NOMO-1 (cell line): ENCODE measurements at regions not wholly inside any gene's neighbourhood (a gene's known extent, or its start where the extent isn't known, plus 50 kb on each side); places are given as distances from the start of the nearest gene placed in this dataset.

Experiments used
- DNase-seq, 2 experiments: peaks; one replicate each; lab custom pipeline; 2025; ENCODE audit not compliant: unreplicated experiment in 2 of 2; lab: John Stamatoyannopoulos, UW

DNA sequence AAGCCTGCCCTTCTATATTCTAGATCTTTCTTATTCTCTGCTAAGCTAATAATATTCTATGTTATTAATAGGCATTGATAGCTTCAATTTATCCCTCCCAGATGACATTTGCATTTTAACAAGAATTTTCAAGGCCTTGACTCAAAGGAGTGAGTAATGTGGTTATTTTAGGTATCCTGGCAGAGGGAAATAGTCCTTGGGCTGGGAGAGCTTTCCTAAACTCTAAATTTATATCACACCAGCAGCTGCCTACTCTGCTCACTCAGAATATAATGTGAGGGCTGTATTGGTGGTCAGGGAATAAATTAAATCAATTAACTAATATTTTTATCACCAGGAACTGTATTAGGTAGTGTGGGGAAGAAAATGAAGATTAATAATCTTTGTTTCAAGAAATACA lies 74.8 kb upstream of the ADAM23 start:
- DNase-seq = no peak

DNA sequence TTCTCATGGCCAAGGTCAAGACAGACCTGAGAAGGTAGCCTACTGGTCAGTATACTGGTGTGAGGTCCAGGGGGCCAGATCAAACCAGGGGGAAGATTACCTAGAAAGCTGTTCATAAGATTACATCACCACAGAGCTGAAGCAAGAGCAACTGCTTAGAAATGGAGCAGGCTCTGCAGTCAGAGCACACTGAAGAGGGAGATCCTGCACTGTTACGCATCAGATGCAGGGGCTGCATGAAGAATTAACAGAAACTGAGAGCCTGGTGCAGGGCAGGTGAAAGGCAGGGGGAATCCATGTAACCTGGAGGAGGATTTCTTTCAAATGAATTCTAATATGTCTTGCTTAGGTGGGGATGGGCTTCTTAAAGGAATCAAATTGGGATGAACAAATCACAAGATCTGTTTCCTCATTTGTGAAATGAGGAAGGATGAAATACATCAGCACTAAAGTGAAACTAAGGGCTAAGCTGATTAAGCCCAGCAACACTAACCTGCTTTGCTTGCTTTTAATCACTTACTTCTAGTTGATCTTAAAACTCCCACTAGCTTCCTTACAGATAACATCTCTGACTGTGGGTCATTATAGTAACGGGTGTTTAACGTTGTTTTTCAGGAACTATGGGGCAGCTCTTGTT lies 74.3 kb upstream of the ADAM23 start:
- peak; percentile 38 to 76 for DNase-seq

DNA sequence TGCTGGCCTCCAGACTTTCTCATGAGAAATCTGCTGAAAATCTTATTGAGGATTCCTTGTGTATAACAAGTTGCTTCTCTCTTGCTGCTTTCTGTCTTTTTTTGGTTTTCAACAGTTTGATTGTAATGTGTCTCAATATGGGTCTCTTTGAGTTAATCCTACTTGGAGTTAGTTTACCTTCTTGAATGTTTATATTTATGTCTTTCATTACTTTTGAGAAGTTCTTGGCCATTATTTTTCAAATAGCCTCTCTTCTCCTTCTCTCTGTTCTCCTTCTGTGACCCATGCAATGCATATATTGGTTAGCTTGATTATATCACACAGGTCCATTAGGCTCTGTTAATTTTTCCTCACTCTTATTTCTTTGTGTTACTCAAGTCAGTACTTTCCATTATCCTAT lies 67.4 kb upstream of the ADAM23 start:
- no peak for DNase-seq

DNA sequence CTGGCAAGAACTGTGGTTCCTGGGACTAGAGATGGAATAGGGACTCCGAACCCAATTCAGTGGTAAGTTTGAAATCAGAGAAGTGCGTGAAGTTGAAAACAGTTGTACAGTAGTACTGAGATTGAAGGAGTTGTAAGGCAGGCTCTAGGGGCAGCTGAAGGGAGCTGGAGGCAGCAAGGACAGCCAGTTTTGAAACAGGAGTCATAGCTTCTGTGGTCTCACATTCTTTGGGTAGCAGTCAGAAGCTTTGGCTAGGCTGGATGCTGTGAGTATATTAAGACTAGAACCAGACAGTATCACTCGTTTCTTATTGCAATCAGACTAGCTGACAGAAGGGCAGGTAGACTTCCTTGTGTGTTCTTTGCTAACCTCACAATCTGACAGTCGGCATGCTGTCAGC lies 64.5 kb upstream of the ADAM23 start:
- no peak for DNase-seq

DNA sequence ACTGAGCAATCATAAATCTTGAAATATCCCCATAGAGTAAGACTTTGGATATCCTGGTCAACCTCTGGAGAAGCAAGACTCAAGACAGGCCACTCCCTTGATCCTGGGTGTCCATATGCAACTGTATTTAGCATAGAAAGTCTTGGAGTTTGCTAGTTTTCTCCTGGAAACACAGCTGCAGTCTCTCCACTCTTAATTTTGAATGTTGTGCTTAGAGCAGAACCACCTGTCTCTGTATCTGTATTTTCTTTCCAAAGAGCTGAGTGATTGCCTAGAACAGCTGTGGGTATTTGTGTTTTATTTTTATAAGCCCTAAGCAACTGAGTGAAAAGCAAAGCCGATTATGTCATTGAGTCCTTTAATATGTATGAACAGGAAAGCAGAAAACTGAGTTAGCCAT lies 64.1 kb upstream of the ADAM23 start:
- DNase-seq = no peak

DNA sequence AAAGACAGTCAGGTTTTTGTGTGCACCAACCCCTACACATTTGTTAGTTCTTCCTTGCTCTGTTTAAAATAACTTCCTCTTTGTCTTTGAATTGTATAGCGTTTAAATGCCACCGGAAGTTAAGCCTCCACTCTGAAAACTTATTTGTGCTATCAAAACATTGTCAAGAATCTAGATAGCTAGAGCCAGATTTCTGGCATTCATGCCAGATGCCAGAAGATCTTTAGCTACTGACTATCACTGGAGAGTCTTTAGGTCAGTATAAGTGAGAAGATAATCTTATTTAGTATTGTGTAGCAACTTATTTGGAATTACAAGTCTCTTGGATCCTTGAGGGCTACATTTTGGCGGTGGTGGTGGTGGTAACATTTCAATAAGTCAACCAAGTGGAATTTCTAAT lies 63.4 kb upstream of the ADAM23 start:
- DNase-seq = no peak

DNA sequence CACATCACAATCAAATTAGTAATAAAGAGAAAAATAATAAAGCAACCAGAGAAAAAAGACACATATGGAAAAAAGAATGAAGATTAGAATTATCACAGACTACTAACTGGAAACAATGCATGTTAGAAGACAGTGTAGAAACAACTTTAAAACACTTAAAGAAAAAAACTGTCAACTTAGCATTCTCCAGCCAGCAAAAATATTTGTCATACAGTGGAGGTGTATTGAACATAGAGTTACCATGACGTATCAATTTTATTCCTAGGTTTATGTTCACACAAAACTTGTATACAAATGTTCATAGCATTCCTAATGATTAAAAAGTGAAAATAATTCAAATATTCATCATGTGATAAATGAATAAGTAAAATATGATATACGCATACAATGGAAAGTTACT lies 61.5 kb upstream of the ADAM23 start:
- no peak for DNase-seq

DNA sequence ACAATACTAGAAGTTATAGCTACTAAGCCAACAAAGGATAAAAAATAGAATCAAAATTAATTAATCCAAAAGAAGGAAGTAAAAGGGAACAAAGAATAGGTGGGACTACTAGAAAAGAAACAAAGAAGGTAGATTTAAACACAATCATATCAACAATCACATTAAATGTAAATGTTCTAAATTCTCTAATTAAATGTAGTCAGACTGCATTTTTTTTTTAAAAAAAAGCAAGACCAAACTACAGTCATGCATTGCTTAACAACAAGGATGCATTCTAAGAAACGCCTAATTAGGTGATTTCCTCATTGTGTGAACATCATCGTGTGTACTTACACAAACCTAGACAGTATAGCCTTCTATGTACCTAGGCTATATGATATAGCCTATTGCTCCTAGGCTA lies 59.7 kb upstream of the ADAM23 start:
- no peak for DNase-seq

DNA sequence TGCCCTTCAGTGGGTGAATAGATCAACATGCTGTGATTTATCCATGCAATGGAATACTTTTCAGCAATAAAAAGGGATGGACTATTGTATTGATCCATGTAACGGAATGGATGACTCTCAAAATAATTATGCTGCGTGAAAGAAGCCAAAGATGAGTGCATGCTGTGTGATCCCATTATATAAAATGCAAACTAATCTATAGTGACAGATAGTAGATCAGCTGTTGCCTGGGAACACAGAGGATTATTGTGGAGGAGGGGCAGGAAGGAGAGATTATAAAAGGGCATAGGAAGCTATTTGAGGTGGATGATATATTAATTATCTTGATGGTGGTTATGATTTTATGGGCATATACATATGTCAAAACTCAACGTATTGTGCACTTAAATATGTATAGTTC lies 55.5 kb upstream of the ADAM23 start:
- DNase-seq = no peak

DNA sequence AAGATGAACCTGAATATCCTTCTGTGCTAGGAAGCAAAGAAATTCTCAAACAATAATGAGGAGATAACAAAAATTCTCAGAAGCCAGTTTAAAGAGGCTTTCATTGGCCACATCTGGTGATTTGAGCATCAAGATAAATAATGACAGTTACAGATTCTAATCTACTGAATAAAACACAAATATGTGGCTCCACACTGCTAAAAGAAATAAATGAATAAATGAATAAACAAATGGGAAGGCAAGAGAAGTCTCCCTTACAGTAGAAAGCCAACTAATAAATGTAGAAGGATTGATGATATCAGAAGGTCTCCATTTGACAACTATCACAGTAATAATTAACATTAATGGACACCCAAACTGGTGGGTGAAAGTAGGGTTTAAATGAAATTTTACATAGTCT lies 54.6 kb upstream of the ADAM23 start:
- DNase-seq = no peak

DNA sequence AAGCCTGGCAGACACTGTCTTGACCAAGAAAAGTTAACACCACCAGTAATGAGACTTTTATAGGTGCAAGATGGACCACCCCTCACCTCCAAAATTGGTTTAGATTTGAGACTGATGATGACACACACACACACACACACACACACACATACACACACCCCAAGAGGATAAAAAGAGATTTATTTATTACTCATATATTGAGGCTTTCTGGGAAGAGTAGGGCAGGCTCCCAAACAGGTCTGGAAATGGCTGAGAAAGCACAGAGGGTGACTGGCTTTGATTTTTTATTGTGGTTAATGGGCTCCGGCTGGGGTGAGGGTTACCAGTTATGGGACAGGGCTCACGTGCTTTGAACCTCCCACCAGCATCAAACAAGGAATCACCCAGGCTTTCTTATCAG lies 54.2 kb upstream of the ADAM23 start:
- no peak for DNase-seq

DNA sequence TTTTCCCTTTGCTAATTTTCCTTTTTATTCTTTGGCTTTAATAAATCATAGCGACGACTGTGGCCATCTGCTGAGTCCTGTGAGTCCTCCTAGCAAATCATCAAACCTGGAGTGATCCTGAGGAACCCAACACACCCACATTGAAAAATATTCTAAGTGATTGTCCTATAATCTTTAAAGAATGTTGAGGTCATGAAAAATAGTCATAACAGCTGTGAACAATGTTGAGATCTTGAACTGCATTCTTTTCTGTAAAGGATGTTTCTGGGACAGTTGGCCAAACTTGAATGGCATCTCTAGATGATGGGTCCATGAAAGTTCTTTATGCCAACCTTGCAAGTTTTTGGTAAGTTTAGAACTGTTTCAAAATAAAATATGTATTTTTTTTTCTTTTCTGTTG lies 53.2 kb upstream of the ADAM23 start:
- no peak for DNase-seq

DNA sequence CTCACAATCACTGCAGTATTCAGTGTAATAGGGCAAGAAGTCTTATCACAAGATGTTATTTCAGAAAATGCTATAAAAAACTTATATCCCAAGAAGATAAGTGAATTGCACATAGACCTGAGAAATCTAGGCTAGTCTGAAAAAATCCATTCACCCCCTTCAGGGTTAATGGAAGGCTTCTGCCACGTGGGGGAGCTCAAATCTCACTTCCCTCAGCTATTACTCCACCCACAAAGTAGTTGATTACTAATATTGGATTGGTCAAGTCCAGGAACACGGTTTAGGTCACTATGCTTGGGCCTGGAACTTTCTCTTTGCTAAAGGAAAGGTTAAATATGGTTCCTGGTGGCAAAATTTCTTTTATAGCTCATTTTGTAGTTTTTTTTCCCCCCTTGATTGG lies 51.2 kb upstream of the ADAM23 start:
- DNase-seq = peak; percentile 36 to 43
